ENCODE measurements at regions not wholly inside any gene's neighbourhood (a gene's known extent, or its start where the extent isn't known, plus 50 kb on each side); places are given as distances from the start of the nearest gene placed in this dataset.

DNA sequence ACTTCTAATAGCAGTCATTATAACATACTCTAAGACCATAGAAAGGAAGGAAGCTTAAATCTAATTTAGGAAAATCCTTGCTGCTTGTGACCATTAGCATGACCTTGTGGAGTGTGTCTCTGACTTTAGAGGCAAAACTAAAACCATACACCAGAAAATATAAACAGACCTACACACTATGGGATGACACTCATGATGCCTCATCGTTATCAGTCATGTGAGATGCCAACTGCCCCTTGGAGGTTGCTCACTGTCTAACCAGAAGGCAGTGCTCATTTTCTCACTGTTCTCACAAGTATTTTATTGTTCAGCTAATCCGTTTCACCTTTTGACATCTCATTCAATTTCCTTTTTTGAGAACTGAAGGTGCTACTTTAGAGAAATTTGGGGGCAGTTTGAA, 376.9 kb downstream of the RND3 start:
- no peak for TF ChIP-seq CTCF (IDR thresholded peaks at IDR 0.05; ENCODE audit: low read length)
- no peak for TF ChIP-seq EZH2 (IDR thresholded peaks at IDR 0.05; ENCODE audit: borderline replicate concordance, low read length)
